Natural killer cell (primary cell): ENCODE measurements at regions not wholly inside any gene's neighbourhood (a gene's known extent, or its start where the extent isn't known, plus 50 kb on each side); places are given as distances from the start of the nearest gene placed in this dataset.

Experiments used
- ATAC-seq, 3 donors: fragments of 150-1000 bp in 2 of 3; fragments of 200-7000 bp in 1 of 3; cut with Tn5 transposase; 1 replicate in 1 of 3; 2 replicates in 2 of 3; pipeline ENCODE4 v1.10.0; 2021; ENCODE audit warnings: mild to moderate bottlenecking in 2 of 3, moderate library complexity in 2 of 3
- DNase-seq, 2 donors: peaks; one replicate each; pipeline versions ENCODE4 v3.0.0 to v3.0.0-alpha.2; 2013 to 2021; ENCODE audit warnings: mixed read lengths in 1 of 2
- H3K27ac ChIP-seq: one replicate; pipeline ENCODE4 v1.5.1; 2013; ENCODE audit warnings: mild to moderate bottlenecking, low read length
- H3K27me3 ChIP-seq: one replicate; pipeline ENCODE4 v1.6.1; 2013; ENCODE audit warnings: low read length; ENCODE audit not compliant: control insufficient read depth, insufficient read depth
- H3K36me3 ChIP-seq: one replicate; pipeline ENCODE4 v1.6.1; 2013; ENCODE audit warnings: low read length; ENCODE audit not compliant: control insufficient read depth, insufficient read depth
- H3K4me1 ChIP-seq: one replicate; pipeline ENCODE4 v1.6.1; 2013; ENCODE audit warnings: low read length; ENCODE audit not compliant: control insufficient read depth, insufficient read depth
- H3K4me3 ChIP-seq: one replicate; pipeline ENCODE4 v1.5.1; 2013; ENCODE audit warnings: low read length
- H3K9me3 ChIP-seq: one replicate; pipeline ENCODE4 v1.6.1; 2013; ENCODE audit warnings: low read length; ENCODE audit not compliant: control insufficient read depth, insufficient read depth
- H3K27ac Mint-ChIP-seq, 2 donors: one replicate each; pipeline ENCODE4 v1.8.0; 2022; ENCODE audit warnings: mild to moderate bottlenecking in 2 of 2, mixed read lengths in 2 of 2, moderate library complexity in 1 of 2
- H3K27me3 Mint-ChIP-seq, 2 donors: one replicate each; pipeline ENCODE4 v1.8.0; 2022; ENCODE audit warnings: low read depth in 2 of 2, mixed read lengths in 2 of 2
- H3K36me3 Mint-ChIP-seq: one replicate; pipeline ENCODE4 v1.8.0; 2022; ENCODE audit warnings: mixed read lengths
- H3K4me1 Mint-ChIP-seq, 2 donors: one replicate each; pipeline ENCODE4 v1.8.0; 2022; ENCODE audit warnings: mixed read lengths in 2 of 2
- H3K4me3 Mint-ChIP-seq: one replicate; pipeline ENCODE4 v1.8.0; 2022; ENCODE audit warnings: mild to moderate bottlenecking, moderate library complexity, mixed read lengths
- H3K9me3 Mint-ChIP-seq, 2 donors: one replicate each; pipeline ENCODE4 v1.8.0; 2022; ENCODE audit warnings: mixed read lengths in 2 of 2
- WGBS: methylation state at CpG from one replicate; pipeline ENCODE4 v1.1.7; 2013; ENCODE audit warnings: missing lambda C conversion rate; ENCODE audit not compliant: insufficient coverage; 5-methylcytosine and 5-hydroxymethylcytosine counted together
- intact Hi-C: fragments of 100-400 bp; cut with micrococcal nuclease; formaldehyde crosslinking; loops from one replicate; pipeline ENCODE4 v1.14.2; 2022
- TF ChIP-seq, protein P1 (sequence below): fragments of 200-600 bp; IDR thresholded peaks from one replicate; pipeline ENCODE4 v1.8.0; 2022; ENCODE audit warnings: antibody characterized with exemption

DNA sequence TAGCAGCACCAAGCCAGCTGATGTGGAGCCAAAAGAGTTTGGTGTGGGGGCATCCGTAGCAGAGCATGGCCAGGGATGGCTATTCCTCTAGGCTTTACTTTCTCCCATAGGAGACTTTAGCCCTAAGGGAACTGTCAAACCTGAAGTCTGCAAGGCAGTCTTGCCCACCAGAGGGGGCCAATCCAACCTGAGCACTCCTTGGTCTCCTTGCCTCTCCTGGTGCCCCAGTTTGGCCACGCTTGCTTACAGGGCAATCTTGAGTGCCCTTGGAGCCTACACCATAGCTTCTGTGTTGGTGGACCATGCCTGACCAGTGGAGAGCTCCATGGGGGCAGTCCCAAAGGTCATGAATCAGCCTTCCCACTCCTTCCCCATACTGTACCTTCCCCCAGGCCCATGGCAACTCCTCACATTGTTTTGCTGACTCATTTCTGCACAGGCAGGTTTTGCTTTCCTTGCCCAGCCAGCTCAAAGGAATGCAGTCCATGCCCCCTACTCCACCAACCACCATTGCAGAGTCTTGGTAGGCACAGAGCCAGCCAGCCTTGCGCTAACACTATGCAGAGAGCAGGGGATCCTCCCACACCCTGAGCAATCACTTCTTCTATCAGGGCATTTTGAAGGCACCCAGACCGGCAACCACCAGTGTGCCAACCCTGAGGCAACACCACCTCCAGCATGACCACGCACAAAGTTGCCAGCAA, 1421.2 kb upstream of the RAG2 start:
- H3K27ac ChIP-seq, result no peak overlapping the region
- ATAC-seq, result no peak
- DNase-seq, result no peak
- H3K4me3 ChIP-seq, result no peak overlapping the region
- Mint-ChIP-seq H3K4me3 (no peak overlapping the region), H3K27ac (no peak overlapping the region), H3K36me3 (peaks cover 35% of the 10 kb centered on the region), H3K27me3 (no peaks in the 10 kb centered on the region), H3K9me3 (peaks cover 0 to 11% of the 10 kb centered on the region in 2 donors), H3K4me1 (no peaks in the 10 kb centered on the region)
- H3K27me3 ChIP-seq, result no peaks in the 10 kb centered on the region
- H3K36me3 ChIP-seq, result no peaks in the 10 kb centered on the region
- TF ChIP-seq, protein P1, sequence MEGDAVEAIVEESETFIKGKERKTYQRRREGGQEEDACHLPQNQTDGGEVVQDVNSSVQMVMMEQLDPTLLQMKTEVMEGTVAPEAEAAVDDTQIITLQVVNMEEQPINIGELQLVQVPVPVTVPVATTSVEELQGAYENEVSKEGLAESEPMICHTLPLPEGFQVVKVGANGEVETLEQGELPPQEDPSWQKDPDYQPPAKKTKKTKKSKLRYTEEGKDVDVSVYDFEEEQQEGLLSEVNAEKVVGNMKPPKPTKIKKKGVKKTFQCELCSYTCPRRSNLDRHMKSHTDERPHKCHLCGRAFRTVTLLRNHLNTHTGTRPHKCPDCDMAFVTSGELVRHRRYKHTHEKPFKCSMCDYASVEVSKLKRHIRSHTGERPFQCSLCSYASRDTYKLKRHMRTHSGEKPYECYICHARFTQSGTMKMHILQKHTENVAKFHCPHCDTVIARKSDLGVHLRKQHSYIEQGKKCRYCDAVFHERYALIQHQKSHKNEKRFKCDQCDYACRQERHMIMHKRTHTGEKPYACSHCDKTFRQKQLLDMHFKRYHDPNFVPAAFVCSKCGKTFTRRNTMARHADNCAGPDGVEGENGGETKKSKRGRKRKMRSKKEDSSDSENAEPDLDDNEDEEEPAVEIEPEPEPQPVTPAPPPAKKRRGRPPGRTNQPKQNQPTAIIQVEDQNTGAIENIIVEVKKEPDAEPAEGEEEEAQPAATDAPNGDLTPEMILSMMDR, result no peak
- H3K4me1 ChIP-seq, result no peaks in the 10 kb centered on the region
- intact Hi-C loops, result no loop called here
- peaks cover 3% of the 10 kb centered on the region for H3K9me3 ChIP-seq
- WGBS, result 93% methylated on average over 5 of the region's 5 CpGs

DNA sequence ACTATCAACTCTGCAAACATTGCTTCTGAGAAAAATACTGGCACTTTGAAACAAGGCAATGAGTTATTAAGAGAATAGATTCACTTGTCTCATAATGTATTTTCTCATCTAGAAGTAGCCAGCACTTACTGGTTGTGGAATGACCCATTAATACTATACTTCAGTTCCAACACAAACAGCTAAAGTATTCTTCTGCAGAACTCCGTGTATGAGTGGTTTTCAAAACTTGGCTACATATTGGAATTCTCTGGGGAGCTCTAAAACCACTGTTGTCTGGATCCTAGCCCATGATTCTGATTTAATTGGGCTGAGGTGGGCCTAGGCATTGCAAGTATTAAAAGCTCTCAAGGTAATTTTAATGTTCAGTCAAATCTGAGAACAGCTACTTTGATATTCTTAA, 1416.4 kb upstream of the RAG2 start:
- Mint-ChIP-seq H3K27me3 (no peaks in the 10 kb centered on the region), H3K36me3 (no peaks in the 10 kb centered on the region), H3K4me1 (no peaks in the 10 kb centered on the region), H3K4me3 (no peak overlapping the region), H3K9me3 (peaks cover 0 to 2% of the 10 kb centered on the region in 2 donors), H3K27ac (no peak overlapping the region)
- Histone ChIP-seq H3K27me3 (no peaks in the 10 kb centered on the region), H3K9me3 (peaks cover 3% of the 10 kb centered on the region), H3K4me3 (no peak overlapping the region), H3K36me3 (no peaks in the 10 kb centered on the region), H3K4me1 (no peaks in the 10 kb centered on the region), H3K27ac (no peak overlapping the region)
- no peak for DNase-seq
- 81% methylated on average over 1 of the region's 1 CpG for whole genome bisulfite sequencing
- ATAC-seq, result no peak
- intact Hi-C loops, result no loop called here
- TF ChIP-seq, protein P1, result no peak

DNA sequence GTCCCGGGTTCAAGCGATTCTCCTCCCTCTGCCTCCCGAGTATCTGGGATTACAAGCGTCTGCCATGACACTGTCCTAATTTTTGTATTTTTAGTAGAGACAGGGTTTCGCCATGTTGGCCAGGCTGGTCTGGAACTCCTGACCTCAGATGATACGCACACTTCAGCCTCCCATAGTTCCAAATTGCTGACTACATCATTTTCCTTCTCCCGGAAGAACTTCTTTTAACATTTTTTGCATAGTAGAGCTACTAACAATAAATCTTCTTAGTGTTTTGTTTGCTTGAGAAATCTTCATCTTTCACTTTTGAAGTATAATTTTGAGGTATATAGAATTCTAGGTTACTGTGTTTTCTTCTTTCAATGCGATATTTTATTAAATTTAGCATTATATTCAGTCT, 1415.1 kb upstream of the RAG2 start:
- Histone ChIP-seq H3K9me3 (no peaks in the 10 kb centered on the region), H3K27ac (no peak overlapping the region), H3K4me1 (no peaks in the 10 kb centered on the region), H3K27me3 (no peaks in the 10 kb centered on the region), H3K4me3 (no peak overlapping the region), H3K36me3 (no peaks in the 10 kb centered on the region)
- no peak overlapping the region for H3K4me3 Mint-ChIP-seq
- H3K9me3 Mint-ChIP-seq, result peaks cover 0 to 2% of the 10 kb centered on the region in 2 donors
- 76% methylated on average over 5 of the region's 8 CpGs for WGBS
- no peaks in the 10 kb centered on the region for H3K4me1 Mint-ChIP-seq
- no peaks in the 10 kb centered on the region for H3K36me3 Mint-ChIP-seq
- DNase-seq, result no peak
- TF ChIP-seq, protein P1, result no peak
- no peak overlapping the region for H3K27ac Mint-ChIP-seq
- intact Hi-C loops, result no loop called here
- no peaks in the 10 kb centered on the region for H3K27me3 Mint-ChIP-seq
- no peak for ATAC-seq

DNA sequence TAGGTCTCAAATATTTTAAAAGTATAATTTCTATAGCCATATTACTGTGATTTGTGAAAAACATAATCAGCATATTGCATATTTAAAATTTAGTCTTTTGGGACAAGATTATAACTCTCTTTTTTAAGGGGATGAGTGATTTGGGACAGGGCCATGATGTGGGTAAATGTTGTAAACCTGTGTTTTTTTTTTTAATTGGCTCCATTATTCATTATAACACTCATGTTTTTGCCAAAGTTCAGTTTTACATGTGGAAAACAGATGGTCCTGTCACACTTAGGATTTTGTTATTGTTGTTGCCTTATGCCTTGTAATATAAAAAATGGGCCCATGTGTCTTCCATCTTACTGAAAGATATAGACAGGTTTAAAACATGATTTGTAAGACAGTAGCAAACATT, 1413.5 kb upstream of the RAG2 start:
- Histone ChIP-seq H3K27ac (no peak overlapping the region), H3K27me3 (no peaks in the 10 kb centered on the region), H3K9me3 (no peaks in the 10 kb centered on the region), H3K4me3 (no peak overlapping the region), H3K36me3 (no peaks in the 10 kb centered on the region), H3K4me1 (no peaks in the 10 kb centered on the region)
- H3K4me1 Mint-ChIP-seq, result no peaks in the 10 kb centered on the region
- TF ChIP-seq, protein P1, result no peak
- peaks cover 0 to 2% of the 10 kb centered on the region in 2 donors for H3K9me3 Mint-ChIP-seq
- H3K36me3 Mint-ChIP-seq, result no peaks in the 10 kb centered on the region
- H3K27ac Mint-ChIP-seq, result no peak overlapping the region
- H3K4me3 Mint-ChIP-seq, result no peak overlapping the region
- no peak for ATAC-seq
- no peaks in the 10 kb centered on the region for H3K27me3 Mint-ChIP-seq
- no peak for DNase-seq
- intact Hi-C loops, result no loop called here
